ENCODE measurements at regions not wholly inside any gene's neighbourhood (a gene's known extent, or its start where the extent isn't known, plus 50 kb on each side); places are given as distances from the start of the nearest gene placed in this dataset.

- no peak for DNase-seq (ENCODE audit: low read depth in 3 of 3)
Observed at GRCh38 chr1:4270651-4271337, 370.7 kb upstream of the C1orf174 start.

- no peak for DNase-seq (ENCODE audit: low read depth in 3 of 3)
Observed at GRCh38 chr1:4271338-4271998, 371.4 kb upstream of the C1orf174 start.

- no peak for DNase-seq (ENCODE audit: low read depth in 3 of 3)
Observed at GRCh38 chr1:4272568-4272967, 372.5 kb upstream of the C1orf174 start.

- DNase-seq (ENCODE audit: low read depth in 3 of 3): no peak
Observed at GRCh38 chr1:4273243-4273642, 373.2 kb upstream of the C1orf174 start.

- no peak for DNase-seq (ENCODE audit: low read depth in 3 of 3)
Observed at GRCh38 chr1:4273747-4274146, 373.7 kb upstream of the C1orf174 start.

DNA sequence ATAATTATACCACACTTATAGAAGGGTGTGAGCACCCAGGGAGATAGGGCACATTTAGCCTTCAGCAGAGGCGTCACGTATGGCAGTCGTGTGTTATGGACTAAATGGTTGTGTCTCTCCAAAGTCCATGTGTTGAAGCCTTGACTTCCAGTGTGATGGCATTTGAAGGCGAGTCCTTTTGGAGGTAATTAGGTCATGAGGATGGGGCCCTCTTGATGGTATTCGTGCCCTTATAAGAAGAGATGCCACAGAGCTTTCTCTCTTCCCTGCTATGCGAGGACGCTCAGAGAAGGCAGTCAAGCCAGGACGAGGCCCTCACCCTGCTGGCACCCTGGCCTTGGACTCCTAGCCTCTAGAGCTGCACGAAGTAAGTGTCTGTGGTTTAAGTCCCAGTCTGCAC is 375.0 kb upstream of the C1orf174 start:
- no peak for DNase-seq (ENCODE audit: low read depth in 3 of 3)

GRCh38 chr1:4276238-4276637 is 376.2 kb upstream of the C1orf174 start:
- no peak for DNase-seq (ENCODE audit: low read depth in 3 of 3)

DNA sequence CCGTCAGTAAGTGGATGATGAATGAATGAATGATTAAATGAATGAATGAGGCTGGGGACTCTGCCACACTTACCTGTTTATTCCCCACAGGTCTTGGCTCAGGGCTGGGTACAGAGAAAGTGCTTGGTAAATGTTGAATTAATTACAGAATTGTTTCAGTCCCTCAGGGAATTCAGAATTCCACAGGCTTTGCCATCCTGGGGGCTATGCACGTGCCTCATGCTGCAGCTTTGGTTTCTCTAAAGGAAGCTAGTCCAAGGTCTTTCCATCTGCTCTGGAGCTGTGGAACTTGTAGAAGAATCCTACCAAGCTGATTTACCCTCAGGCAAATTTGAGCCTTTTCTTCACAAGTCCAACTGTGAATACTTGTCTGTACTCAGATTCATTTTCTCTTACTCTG is 376.8 kb upstream of the AJAP1 start:
- DNase-seq (ENCODE audit: low read depth in 3 of 3): no peak

DNA sequence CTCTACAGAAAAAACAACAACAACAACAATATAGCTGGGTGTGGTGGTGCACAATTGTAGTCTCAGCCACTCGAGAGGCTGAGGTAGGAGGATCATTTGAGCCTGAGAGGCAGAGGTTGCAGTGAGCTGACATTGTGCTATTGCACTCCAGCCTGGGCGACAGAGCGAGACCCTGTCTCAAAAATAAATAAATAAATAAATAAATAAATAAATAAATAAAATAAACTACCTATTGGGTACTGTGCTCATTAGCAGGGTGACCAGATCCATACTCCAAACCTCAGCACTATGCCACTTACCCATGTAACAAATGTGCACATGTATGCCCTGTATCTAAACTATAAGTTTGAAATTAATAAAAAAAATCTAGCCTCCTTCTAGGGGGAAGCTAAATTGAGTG is 369.4 kb upstream of the AJAP1 start:
- no peak for DNase-seq (ENCODE audit: low read depth in 3 of 3)

GRCh38 chr1:4292861-4293260 is 361.5 kb upstream of the AJAP1 start:
- no peak for DNase-seq (ENCODE audit: low read depth in 3 of 3)

DNA sequence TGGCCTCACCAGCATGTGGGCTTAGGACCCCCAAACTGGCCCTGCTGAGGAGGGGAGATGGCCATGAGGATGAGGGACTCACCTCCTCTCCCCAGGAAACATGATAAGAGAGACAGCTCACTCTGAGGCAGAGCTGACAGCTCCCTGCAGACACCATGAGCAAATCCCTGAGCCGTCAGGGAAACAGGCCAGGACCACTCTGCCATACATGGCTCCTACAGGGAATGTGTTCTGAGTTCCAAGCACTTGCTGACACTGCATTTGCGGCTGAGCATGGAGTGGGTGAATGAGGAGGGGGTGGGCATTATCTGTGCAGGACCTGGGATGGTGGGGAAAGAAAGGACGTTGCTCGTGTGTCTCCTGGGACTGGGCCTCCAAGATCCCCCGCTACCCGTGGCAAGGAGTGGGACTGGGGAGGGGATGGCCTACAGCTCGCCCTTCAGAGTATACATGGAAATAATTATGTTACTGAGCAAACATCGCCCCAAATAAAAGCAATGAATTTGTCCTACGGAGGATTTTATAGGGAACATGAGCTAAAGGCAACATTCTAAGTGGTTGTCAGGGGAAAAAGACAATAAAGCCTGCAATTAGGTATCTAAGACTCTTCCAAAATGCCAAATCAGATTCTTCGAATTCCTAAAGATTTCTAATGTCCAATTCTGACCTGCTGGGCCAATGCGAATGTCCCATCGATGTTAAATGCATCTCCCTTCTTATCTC is 355.9 kb upstream of the AJAP1 start:
- DNase-seq (ENCODE audit: low read depth in 3 of 3): no peak

DNA sequence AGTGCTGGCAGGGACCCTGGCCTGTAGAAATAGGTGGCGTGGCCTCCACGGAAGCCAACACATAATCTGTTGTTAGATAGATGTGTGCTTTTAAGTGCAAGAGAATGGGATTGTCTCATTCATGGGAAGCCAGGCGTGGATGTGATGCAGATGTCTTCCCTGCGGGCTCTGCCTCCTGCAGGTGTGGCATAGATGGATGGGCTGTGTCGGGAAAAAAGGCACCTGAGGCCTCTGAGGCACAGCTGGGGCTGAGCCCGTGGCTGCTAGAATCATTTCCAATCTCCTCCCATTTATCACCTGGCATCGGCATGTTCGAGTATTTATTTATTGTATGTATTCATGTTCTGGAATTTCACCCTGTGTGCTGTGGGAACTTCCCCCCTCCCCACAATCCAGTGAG is 353.4 kb upstream of the AJAP1 start:
- DNase-seq (ENCODE audit: low read depth in 3 of 3): no peak

DNA sequence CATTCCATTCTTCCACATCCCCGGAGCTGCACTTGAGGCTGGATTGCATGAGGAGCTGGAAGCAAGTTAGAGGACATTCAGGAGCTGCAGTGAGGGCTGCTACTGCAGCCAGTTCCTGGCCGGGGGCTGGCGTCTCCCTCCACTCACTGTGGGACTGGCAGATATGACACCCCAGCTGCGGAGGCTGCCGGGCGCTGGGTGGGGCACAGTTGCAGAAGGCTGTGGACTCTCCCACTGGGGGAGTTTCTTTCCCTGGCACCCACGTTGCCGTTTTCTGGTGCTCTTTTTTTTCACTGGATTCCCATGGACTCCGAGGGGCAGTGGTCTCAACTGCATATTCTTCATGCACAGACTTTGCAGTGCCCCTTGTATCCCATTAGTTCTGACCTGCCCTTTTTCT is 351.1 kb upstream of the AJAP1 start:
- no peak for DNase-seq (ENCODE audit: low read depth in 3 of 3)

DNA sequence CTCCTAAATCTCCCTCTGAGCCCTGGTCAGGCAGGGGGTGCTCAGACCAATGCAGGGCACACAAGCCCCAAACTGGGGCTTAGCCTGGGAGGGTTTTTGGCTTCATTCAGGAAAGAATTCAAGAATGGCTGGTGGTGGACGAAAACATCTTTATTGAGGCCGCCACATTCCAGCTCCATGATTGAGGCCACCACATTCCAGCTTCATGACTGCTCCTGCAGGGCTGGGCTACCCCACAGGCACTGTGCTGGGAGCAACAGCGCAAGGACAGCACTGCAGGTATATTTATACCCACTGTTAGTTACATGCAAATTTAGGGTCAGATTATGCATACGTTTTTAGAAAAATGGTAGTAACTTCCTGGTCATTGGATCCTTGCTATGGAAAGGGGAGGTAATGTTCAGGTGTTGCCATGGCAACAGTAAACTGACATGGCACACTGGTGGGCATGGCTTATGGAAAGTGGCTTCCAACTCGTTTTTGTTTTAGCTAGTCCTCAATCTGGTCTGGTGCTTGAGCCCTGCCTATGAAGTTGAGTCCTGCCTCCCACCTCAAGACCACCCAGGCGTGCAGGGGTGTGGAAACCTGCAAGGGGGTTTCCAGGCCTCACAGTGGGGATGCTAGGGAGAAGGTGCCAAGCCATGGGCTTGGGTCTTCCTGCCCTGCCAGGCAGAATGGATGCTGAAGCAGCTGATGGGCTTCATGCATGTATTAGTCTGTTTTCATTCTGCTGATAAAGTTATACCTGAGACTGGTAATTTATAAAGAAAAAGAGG is 348.7 kb upstream of the AJAP1 start:
- no peak for DNase-seq (ENCODE audit: low read depth in 3 of 3)

- DNase-seq (ENCODE audit: low read depth in 3 of 3): no peak
Observed at GRCh38 chr1:4306559-4307467, 347.6 kb upstream of the AJAP1 start.

GRCh38 chr1:4307468-4307845 is 347.0 kb upstream of the AJAP1 start:
- no peak for DNase-seq (ENCODE audit: low read depth in 3 of 3)

- DNase-seq (ENCODE audit: low read depth in 3 of 3): no peak
Observed at GRCh38 chr1:4307911-4308545, 346.4 kb upstream of the AJAP1 start.

- no peak for DNase-seq (ENCODE audit: low read depth in 3 of 3)
Observed at GRCh38 chr1:4308806-4309205, 345.6 kb upstream of the AJAP1 start.

- no peak for DNase-seq (ENCODE audit: low read depth in 3 of 3)
Observed at GRCh38 chr1:4309676-4310320, 344.6 kb upstream of the AJAP1 start.

DNA sequence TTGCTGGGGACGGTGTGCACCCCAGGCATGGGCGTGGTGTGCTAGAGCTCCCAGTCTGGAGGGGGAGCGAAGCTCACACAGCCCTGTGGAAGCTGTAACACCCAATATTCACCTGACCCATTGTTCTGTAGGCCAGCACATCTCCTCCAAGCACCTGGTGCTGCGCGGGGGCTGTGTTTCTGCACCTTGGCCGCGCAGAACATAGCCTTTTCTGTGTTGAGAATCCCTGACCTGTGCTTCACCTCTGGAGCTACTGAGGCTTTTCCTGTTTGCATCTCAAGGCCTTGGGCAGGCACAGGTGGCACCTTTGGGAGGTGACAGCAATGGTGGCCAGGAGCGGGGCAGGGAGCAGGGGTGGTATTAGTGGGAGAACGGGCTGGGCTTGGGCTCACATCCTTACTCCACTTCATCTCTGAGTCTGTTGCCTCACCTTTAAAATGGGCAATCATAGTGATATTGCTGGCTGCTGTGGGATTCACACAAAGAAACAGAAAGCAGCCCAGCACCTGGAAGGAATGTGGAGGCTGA is 343.9 kb upstream of the AJAP1 start:
- DNase-seq (ENCODE audit: low read depth in 3 of 3): no peak

Data from stimulated activated CD4-positive, alpha-beta T cell treated with anti-CD3 and anti-CD28 coated beads, TNF-alpha, amount 100 ng/mL, for 4 hours (primary cell).